ENCODE measurements at regions not wholly inside any gene's neighbourhood (a gene's known extent, or its start where the extent isn't known, plus 50 kb on each side); places are given as distances from the start of the nearest gene placed in this dataset.

GRCh38 chr12:83656004-83656403, 969.3 kb downstream of the TMTC2 start:
- no peaks in the 10 kb centered on the region for H3K36me3 Mint-ChIP-seq (ENCODE audit: insufficient read depth)
- no peak overlapping the region for H3K27ac Mint-ChIP-seq
- H3K4me3 Mint-ChIP-seq (ENCODE audit: low read depth) = no peak overlapping the region
- no peaks in the 10 kb centered on the region for H3K27me3 Mint-ChIP-seq
- peaks cover 13% of the 10 kb centered on the region for H3K9me3 Mint-ChIP-seq (ENCODE audit: low read depth)
- DNase-seq (ENCODE audit: low spot score, unreplicated experiment) = no peak
- TF ChIP-seq CTCF (IDR thresholded peaks at IDR 0.05; ENCODE audit: unreplicated experiment) = no peak
- peaks cover 2% of the 10 kb centered on the region for H3K4me1 Mint-ChIP-seq (ENCODE audit: low read depth)

DNA sequence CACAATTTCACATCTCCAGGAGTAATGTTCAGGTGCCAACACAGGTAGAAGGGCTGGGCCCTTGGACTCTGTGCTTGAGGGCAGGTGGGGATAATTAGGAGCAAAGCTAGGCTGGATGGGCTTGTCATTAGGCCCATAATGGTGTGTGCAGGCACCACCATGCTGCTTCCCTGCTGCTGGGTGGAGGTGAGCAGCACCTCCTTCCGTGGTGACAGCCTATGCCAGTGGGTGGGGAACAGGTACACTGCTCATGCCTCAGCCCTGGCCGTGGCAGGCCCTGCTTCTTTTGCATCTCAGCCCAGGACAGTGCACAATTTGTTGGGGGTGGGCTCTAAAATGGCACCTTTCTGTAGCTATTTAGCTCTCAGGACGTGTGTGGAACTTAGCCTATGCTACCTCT, 955.5 kb downstream of the TMTC2 start:
- no peaks in the 10 kb centered on the region for H3K27me3 Mint-ChIP-seq
- no peaks in the 10 kb centered on the region for H3K4me1 Mint-ChIP-seq (ENCODE audit: low read depth)
- no peak overlapping the region for H3K4me3 Mint-ChIP-seq (ENCODE audit: low read depth)
- H3K27ac Mint-ChIP-seq = no peak overlapping the region
- DNase-seq (ENCODE audit: low spot score, unreplicated experiment) = no peak
- no peaks in the 10 kb centered on the region for H3K36me3 Mint-ChIP-seq (ENCODE audit: insufficient read depth)
- H3K9me3 Mint-ChIP-seq (ENCODE audit: low read depth) = peaks cover 3% of the 10 kb centered on the region
- TF ChIP-seq CTCF (IDR thresholded peaks at IDR 0.05; ENCODE audit: unreplicated experiment) = no peak

DNA sequence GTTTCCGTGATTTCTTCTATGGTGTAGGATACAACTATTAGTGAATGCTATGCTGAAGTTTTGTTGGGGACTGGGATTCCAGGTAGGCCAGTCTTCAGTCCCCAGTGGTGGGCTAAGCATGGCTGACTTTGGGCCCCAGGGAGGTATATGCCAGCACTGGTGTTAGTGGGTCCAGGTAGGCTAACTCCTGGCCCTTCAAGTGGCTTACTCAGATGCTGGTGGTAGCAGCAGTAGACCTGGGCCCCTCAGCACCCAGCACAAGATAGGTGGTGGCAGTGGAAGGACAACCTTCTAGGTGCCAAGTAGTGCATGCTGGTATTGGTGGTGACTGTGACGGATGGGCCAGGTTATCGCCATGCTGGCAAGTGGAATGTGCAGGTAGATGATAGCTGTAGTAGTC, 955.1 kb downstream of the TMTC2 start:
- no peak overlapping the region for H3K27ac Mint-ChIP-seq
- H3K36me3 Mint-ChIP-seq (ENCODE audit: insufficient read depth) = no peaks in the 10 kb centered on the region
- H3K4me3 Mint-ChIP-seq (ENCODE audit: low read depth) = no peak overlapping the region
- H3K9me3 Mint-ChIP-seq (ENCODE audit: low read depth) = peaks cover 3% of the 10 kb centered on the region
- H3K27me3 Mint-ChIP-seq = no peaks in the 10 kb centered on the region
- no peaks in the 10 kb centered on the region for H3K4me1 Mint-ChIP-seq (ENCODE audit: low read depth)
- no peak for DNase-seq (ENCODE audit: low spot score, unreplicated experiment)
- TF ChIP-seq CTCF (IDR thresholded peaks at IDR 0.05; ENCODE audit: unreplicated experiment) = no peak

DNA sequence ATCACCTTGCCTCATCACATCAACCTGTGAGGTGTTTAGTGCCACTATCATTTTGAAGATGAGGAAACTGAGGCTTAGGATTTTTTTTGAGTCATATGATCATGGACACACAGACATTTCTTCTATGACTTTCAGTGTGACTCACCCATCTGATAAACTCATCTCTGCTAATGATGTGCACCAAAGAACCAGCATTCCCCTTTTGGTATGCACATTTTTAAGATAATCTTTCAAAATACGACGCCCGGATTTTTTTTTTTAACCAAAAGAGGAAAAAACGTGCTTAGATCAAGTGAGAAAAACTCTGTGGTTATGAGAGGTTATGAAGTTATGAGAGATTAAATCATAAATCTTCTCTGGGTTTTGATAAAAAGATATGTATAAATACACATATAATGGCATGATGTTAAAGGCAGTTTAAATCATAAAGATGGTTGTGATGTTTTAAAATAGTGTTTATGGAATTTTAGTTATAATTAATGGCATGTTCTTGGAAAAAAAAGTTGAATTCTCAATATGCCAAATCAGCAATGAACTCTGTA, 948.1 kb downstream of the TMTC2 start:
- H3K9me3 Mint-ChIP-seq (ENCODE audit: low read depth) = no peaks in the 10 kb centered on the region

GRCh38 chr12:83630526-83630925, 943.8 kb downstream of the TMTC2 start:
- no peaks in the 10 kb centered on the region for H3K27me3 Mint-ChIP-seq
- no peaks in the 10 kb centered on the region for H3K36me3 Mint-ChIP-seq (ENCODE audit: insufficient read depth)
- H3K4me1 Mint-ChIP-seq (ENCODE audit: low read depth) = no peaks in the 10 kb centered on the region
- H3K9me3 Mint-ChIP-seq (ENCODE audit: low read depth) = no peaks in the 10 kb centered on the region
- H3K27ac Mint-ChIP-seq = no peak overlapping the region
- DNase-seq (ENCODE audit: low spot score, unreplicated experiment) = no peak
- no peak for TF ChIP-seq CTCF (IDR thresholded peaks at IDR 0.05; ENCODE audit: unreplicated experiment)
- no peak overlapping the region for H3K4me3 Mint-ChIP-seq (ENCODE audit: low read depth)

More for the DNA sequence above, 948.1 kb downstream of the TMTC2 start:
- no peaks in the 10 kb centered on the region for H3K27me3 Mint-ChIP-seq
- DNase-seq (ENCODE audit: low spot score, unreplicated experiment) = no peak
- H3K4me3 Mint-ChIP-seq (ENCODE audit: low read depth) = no peak overlapping the region
- no peaks in the 10 kb centered on the region for H3K4me1 Mint-ChIP-seq (ENCODE audit: low read depth)
- TF ChIP-seq CTCF (IDR thresholded peaks at IDR 0.05; ENCODE audit: unreplicated experiment) = no peak
- H3K27ac Mint-ChIP-seq = no peak overlapping the region
- no peaks in the 10 kb centered on the region for H3K36me3 Mint-ChIP-seq (ENCODE audit: insufficient read depth)

All from progenitor cell of endocrine pancreas (in vitro differentiated cells).